ENCODE measurements at regions not wholly inside any gene's neighbourhood (a gene's known extent, or its start where the extent isn't known, plus 50 kb on each side); places are given as distances from the start of the nearest gene placed in this dataset.
"Not testable (repeated sequence)": the region's sequence is repeated elsewhere in the genome, so short reads cannot be mapped to it uniquely, and the experiment has no call there.

GRCh38 chr10:42899036-42899435 lies 116.4 kb downstream of the BMS1 start:
- H3K27ac ChIP-seq (ENCODE audit: extremely low read depth, low read depth, low read length) = no peak overlapping the region
- H3K4me1 ChIP-seq (ENCODE audit: control insufficient read depth, insufficient read depth, low read length) = no peaks in the 10 kb centered on the region
- H3K9me3 ChIP-seq (ENCODE audit: control insufficient read depth, insufficient read depth, low read depth, low read length) = no peaks in the 10 kb centered on the region
- POLR2A ChIA-PET = no interaction called here
- H3K4me3 ChIP-seq (ENCODE audit: low read depth, low read length) = no peak overlapping the region
- CTCF ChIA-PET = no interaction called here
- TF ChIP-seq ZNF202 (tag by site-specific recombination; IDR thresholded peaks at IDR 0.05; ENCODE audit: borderline replicate concordance) = no peak
- no peak for TF ChIP-seq ZNF24 (tag by site-specific recombination; IDR thresholded peaks at IDR 0.05)
- no peak for TF ChIP-seq ZFP3 (tag by site-specific recombination; IDR thresholded peaks at IDR 0.05; ENCODE audit: low read depth)
- H3K36me3 ChIP-seq (ENCODE audit: control insufficient read depth in 2 of 2, insufficient read depth in 1 of 2, low read length in 2 of 2) = no peaks in the 10 kb centered on the region

GRCh38 chr10:42900346-42900745 lies 117.8 kb downstream of the BMS1 start:
- H3K36me3 ChIP-seq (ENCODE audit: control insufficient read depth in 2 of 2, insufficient read depth in 1 of 2, low read length in 2 of 2); H3K4me3 ChIP-seq (ENCODE audit: low read depth, low read length); POLR2A ChIA-PET; H3K27ac ChIP-seq (ENCODE audit: extremely low read depth, low read depth, low read length); H3K4me1 ChIP-seq (ENCODE audit: control insufficient read depth, insufficient read depth, low read length); CTCF ChIA-PET; H3K9me3 ChIP-seq (ENCODE audit: control insufficient read depth, insufficient read depth, low read depth, low read length): not testable (repeated sequence)

GRCh38 chr10:42911359-42911758 lies 128.8 kb downstream of the BMS1 start:
- Histone ChIP-seq H3K9me3 (ENCODE audit: control insufficient read depth, insufficient read depth, low read depth, low read length) (no peaks in the 10 kb centered on the region), H3K4me3 (ENCODE audit: low read depth, low read length) (no peak overlapping the region), H3K27ac (ENCODE audit: extremely low read depth, low read depth, low read length) (no peak overlapping the region), H3K4me1 (ENCODE audit: control insufficient read depth, insufficient read depth, low read length) (no peaks in the 10 kb centered on the region), H3K36me3 (ENCODE audit: control insufficient read depth in 2 of 2, insufficient read depth in 1 of 2, low read length in 2 of 2) (no peaks in the 10 kb centered on the region)
- TF ChIP-seq ZNF221 (tag by site-specific recombination; IDR thresholded peaks at IDR 0.05; ENCODE audit: borderline replicate concordance) = no peak
- POLR2A ChIA-PET = interaction anchor here (0.6 kb wide), 1 partner anchor 62 kb away, joined by 4 read pairs; no protein-coding TSS in a partner anchor
- CTCF ChIA-PET = no interaction called here

- no peaks in the 10 kb centered on the region for H3K4me1 ChIP-seq (ENCODE audit: control insufficient read depth, insufficient read depth, low read length)
- POLR2A ChIA-PET = no interaction called here
- no peak overlapping the region for H3K27ac ChIP-seq (ENCODE audit: extremely low read depth, low read depth, low read length)
- CTCF ChIA-PET = no interaction called here
- no peak overlapping the region for H3K4me3 ChIP-seq (ENCODE audit: low read depth, low read length)
- TF ChIP-seq ZNF558 (tag by site-specific recombination; IDR thresholded peaks at IDR 0.05) (peak; percentile 99), ZNF18 (tag by site-specific recombination; IDR thresholded peaks at IDR 0.05) (no peak), PRDM6 (tag by site-specific recombination; IDR thresholded peaks at IDR 0.05) (no peak), MEIS1 (CRISPR knock-in tag; IDR thresholded peaks at IDR 0.05; ENCODE audit: borderline replicate concordance) (no peak), PRDM4 (tag by site-specific recombination; IDR thresholded peaks at IDR 0.05) (no peak)
- H3K36me3 ChIP-seq (ENCODE audit: control insufficient read depth in 2 of 2, insufficient read depth in 1 of 2, low read length in 2 of 2) = no peaks in the 10 kb centered on the region
- no peaks in the 10 kb centered on the region for H3K9me3 ChIP-seq (ENCODE audit: control insufficient read depth, insufficient read depth, low read depth, low read length)
Observed at GRCh38 chr10:42916974-42917373, 134.4 kb downstream of the BMS1 start.

GRCh38 chr10:42917821-42918220 lies 135.2 kb downstream of the BMS1 start:
- ChIA-PET CTCF (no interaction called here), POLR2A (no interaction called here)
- Histone ChIP-seq H3K4me1 (ENCODE audit: control insufficient read depth, insufficient read depth, low read length) (no peaks in the 10 kb centered on the region), H3K4me3 (ENCODE audit: low read depth, low read length) (no peak overlapping the region), H3K36me3 (ENCODE audit: control insufficient read depth in 2 of 2, insufficient read depth in 1 of 2, low read length in 2 of 2) (no peaks in the 10 kb centered on the region), H3K27ac (ENCODE audit: extremely low read depth, low read depth, low read length) (no peak overlapping the region), H3K9me3 (ENCODE audit: control insufficient read depth, insufficient read depth, low read depth, low read length) (no peaks in the 10 kb centered on the region)
- TF ChIP-seq ZNF777 (tag by site-specific recombination; IDR thresholded peaks at IDR 0.05; ENCODE audit: borderline replicate concordance) = no peak
- TF ChIP-seq ZNF404 (tag by site-specific recombination; IDR thresholded peaks at IDR 0.05) = no peak
- no peak for TF ChIP-seq ZNF121 (tag by site-specific recombination; IDR thresholded peaks at IDR 0.05)
- no peak for TF ChIP-seq ZSCAN5A (tag by site-specific recombination; IDR thresholded peaks at IDR 0.05)

Data from HEK293 (cell line).